HG03097 (cell line): ENCODE measurements at regions not wholly inside any gene's neighbourhood (a gene's known extent, or its start where the extent isn't known, plus 50 kb on each side); places are given as distances from the start of the nearest gene placed in this dataset.
"Not testable (repeated sequence)": the region's sequence is repeated elsewhere in the genome, so short reads cannot be mapped to it uniquely, and the experiment has no call there.

Experiments used
- ATAC-seq: cut with Tn5 transposase; IDR thresholded peaks from one replicate; pipeline ENCODE4 v1.9.1; 2021; ENCODE audit not compliant: unreplicated experiment, low FRiP score

DNA sequence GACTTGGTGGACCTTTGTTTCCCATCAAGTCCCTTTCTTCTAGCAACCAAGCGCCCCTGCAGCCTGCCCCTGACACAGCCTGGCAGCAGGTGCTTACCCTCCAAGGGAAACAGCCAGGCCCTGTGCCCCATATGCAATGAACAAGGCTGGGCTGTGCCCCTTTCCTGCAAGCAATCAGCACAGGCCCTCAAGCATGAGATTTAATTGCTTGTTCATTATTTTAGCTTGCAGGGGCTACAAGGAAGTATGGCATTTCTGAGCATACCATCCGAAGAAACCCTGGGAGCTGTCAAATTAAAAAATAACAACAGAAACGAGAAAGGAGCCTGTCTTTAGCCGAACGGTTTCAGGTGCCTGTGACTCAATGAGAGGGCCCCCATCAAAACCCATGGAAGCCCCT lies 522.9 kb upstream of the ARID1B start:
- no peak for ATAC-seq

DNA sequence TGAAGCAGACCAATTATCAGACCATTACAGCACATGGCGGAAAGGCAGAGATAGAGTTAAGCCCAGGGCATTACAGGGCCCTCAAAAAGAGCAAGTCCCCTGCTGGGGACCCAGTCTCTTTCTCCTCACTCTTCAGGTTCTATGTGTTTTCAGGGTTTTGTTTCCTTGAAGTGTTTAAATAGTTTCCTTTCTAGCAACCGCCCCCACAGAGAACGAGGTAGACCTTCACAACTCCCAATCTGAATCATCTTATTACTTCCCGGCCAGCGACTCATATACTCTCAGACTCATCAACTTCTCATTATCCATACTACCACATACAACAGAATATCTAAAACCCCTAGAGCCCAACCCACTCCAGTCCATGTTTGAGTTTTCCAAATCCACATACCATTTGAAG lies 526.6 kb upstream of the ARID1B start:
- no peak for ATAC-seq

DNA sequence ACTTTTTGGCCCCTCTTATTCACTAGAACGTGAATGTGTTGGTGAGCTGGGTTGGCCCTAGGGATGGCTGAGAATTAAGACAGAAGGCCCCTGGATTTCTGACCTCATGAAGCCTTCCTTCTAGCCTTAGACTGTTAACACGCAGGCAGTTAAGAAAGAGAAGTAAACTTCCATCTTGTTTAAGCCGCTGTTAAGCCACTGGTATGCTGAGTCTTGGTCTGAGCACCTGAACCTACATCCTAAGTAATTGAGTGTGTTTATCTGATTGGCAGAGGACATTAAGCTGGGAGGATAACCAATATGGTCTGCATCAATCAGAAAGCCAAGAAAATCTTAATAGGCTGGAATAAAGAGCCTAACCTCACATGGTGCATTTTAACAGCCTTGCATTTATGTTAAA lies 535.0 kb upstream of the ARID1B start:
- no peak for ATAC-seq

DNA sequence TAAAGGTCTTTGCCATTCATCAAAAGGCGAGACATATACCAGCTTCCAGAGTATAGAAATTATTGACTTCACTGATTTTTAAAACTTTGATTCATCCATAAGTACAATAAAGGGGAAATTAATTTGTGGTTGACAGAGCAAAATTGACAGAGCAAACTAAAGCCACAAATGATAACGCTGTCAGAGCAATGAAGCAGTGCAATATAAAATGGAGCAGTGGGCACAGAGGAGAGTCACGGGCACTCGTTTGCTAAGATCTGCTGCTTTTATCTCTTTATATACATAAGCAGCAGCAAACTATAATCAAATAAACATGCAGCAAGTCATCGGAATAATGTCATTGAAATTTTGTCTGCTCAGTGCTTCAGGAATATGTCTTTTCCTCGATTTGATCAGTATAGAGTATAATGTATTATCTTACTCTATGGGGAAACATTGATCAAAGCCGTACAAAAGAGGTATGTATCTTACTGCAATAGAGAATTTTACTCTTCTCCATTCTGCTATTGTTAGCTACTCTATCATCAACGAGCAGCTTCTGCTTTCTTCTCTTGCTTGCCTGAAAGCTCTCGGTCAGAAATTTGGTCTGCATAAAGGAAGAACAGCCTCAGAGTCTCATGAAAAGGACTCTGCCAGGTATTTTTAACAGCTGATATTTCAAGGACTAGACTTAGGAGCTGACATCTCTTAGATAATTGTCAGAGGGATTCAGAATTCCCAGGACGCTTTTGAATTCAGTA lies 546.0 kb upstream of the ARID1B start:
- no peak for ATAC-seq

DNA sequence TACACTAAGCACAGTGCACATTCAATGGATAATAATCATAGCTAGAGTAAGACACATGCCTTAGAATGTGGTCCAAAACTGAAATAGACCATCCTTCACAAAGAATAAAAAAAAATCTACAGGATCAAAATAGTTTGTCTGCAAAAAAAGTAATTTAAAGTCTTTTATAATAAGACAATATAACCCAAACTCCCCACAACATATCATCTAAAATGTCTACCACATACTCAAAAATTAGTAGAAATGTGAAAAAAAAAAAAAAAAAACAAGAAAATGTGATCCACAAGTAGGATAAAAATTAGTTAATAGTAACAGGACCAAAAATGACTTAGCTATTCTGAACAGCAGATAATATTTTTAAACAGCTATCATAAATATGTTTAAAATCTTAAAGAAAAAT lies 557.2 kb upstream of the ARID1B start:
- no peak for ATAC-seq

DNA sequence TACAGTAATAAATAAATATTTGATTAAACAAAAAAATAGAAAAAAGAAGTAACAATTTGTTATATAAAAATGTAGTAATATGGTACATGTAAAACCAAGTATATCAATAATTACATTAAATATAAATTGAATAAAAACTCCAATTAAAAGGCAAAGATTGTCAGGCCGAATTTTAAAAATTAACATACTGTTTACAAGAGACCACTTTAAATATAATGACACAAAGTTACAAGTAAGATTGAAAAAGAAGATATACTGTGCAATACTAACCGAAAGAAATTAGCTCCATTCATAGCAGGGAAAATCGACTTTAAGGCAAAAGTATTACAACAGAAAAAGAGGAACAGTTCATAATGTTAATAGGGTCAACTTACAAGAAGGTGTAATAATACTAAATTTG lies 571.5 kb upstream of the ARID1B start:
- no peak for ATAC-seq

DNA sequence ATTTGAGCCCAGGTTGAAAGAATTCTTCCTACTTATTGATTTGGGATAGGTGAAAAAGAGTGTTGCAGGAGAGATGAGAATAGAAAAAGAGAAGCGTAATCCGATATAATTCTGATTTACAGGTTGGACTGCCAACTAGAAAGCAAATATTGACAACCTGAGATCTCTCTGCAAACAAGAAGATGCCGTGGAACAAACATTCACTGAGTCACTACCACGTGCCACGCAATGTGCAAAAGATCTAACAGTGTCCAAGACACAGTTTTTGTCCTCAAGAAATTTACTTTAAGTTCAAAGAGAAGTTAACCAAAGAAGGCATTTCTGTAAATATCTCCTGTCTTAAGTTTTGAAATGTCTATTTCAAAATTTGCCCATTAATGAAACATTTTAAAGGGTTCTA lies 578.0 kb upstream of the ARID1B start:
- no peak for ATAC-seq

DNA sequence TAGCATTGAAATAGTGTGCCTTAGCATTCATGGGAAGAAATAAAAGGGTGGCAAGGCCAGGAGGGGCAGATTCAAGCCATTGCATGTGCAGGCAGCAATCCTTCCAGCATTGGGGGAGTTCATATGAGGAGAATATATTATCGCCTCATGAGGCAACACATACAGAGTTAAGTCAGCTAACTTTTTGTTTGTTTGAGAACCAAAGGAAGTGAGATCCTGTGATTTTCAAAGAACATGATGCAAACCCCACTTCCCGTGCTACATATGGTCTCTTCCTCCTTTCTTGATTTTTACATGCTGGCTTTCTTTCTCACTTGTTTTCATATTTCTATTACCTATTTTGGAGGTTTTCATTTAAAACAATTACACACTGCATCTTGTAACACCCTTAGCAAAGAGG lies 579.7 kb upstream of the ARID1B start:
- no peak for ATAC-seq

DNA sequence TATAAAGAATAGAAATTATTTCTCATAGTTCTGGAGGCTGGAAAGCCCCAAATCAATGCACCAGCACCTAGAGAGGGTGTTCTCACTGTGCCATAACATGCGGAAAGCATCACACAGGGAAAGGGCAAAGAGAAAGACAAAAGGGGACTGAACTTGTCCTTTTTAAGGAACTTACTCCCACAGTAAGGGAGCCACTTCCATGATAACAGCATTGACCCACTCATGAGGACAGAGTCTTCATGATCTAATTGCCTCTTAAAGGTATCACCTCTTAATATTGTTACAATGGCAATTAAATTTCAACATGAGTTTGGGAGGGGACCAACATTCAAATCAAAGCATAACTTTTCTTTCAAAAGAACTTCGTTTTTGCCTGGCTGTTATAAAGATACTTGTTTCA lies 582.2 kb upstream of the ARID1B start:
- no peak for ATAC-seq

DNA sequence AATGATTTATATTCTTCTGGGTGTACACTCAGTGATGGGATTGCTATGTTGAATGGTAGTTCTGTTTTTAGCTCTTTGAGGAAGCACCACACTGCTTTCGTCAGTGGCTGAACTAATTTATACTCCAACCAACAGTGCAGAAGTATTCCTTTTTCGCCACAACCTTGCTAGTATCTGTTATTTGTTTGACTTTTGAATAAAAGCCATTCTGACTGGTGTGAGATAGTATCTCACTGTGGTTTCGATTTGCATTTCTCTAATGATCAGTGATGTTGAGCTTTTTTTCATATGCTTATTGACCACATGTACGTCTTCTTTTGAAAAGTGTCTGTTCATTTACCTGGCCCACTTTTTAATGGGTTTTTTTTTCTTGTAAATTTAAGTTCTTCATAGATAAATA lies 583.8 kb upstream of the ARID1B start:
- ATAC-seq = no peak

DNA sequence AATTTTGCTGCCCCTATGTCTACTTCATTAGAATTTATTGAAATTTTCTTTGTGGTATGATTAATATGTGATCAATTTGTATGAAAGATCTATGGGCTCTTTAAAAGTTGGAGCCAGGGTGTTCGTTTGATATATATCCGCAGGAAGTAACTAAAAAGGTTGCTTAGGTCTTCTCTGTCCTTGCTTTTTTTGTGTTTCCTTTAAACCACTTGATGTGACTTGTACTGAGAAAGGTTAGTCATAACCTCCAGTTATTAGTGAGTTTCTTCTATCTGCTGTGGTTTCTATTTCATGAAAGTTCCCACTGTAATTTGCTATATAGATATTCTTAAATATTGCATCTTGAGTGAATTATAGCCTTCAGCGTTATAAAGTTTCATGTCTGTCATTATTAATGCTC lies 585.3 kb upstream of the ARID1B start:
- ATAC-seq = no peak

DNA sequence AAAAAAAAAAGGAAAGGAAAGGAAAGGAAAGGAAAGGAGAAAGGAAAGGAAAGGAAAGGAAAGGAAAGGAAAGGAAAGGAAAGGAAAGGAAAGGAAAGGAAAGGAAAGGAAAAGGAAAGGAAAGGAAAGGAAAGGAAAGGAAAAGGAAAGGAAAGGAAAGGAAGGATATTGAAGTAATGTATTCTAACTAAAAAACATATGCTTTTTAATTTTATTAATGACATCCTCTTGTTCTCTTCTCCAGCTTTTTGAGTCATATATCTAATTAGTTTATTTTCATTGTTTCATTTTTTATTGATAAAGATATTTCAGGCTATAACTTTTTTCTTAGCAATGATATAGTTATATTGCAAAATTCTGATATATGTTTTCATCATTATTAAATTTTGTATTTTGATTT lies 585.8 kb upstream of the ARID1B start:
- not testable (repeated sequence) for ATAC-seq

DNA sequence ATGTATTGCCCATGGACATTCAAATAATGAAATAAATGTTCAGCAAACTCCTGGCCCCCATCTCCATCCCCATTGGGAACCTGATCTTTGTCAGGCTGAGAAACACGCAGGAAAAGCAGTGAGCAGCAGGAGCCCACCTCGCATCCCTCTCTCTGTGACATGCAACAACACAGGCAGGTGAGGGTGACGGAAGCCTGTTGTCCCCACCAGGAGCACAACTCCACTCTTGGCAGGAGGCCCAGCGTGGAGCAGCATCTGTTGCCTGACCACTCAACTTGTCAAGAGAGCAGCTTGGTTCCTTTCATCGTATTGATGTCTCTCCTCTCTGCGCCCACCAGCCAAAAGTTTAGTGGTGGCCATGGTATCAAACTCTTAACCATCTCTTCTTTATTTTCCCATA lies 586.9 kb upstream of the ARID1B start:
- no peak for ATAC-seq

DNA sequence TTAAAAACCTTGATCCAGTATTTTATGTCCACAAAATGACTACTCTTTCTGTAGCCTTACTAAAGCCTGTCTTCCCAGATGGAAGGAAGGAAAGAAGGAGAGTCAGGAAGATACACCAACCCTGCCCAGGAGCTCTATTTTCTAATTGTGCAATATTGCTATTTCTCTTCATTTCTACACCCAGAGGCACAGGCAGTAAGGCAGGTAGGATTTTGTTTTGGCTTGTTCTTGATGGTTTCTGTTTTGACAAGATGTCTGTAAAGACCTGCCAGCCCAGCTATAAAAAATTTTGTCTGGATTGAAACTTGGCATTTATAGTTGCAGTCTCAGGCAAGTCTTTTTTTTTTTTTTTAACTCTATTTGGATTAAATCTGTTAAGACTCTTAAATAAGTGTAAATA lies 587.5 kb upstream of the ARID1B start:
- no peak for ATAC-seq

DNA sequence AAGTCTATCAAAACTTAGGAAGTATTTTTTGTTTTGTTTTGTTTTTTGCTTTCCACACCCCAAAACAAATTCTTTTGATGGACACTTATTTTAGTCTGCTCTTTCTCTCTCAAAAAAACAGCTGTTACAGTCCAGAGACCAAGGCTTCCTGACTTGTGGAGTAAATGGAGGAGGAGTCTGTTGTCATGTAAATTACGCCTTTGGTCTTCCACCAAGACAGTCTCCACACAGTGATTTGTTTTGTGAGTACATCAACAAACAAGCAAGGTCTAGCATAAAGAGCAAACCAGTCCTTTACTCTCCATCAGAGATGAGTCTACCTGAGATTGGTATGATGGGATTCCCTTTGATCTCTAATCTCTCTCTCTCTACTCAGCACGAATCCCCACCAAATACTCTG lies 588.0 kb upstream of the ARID1B start:
- no peak for ATAC-seq

DNA sequence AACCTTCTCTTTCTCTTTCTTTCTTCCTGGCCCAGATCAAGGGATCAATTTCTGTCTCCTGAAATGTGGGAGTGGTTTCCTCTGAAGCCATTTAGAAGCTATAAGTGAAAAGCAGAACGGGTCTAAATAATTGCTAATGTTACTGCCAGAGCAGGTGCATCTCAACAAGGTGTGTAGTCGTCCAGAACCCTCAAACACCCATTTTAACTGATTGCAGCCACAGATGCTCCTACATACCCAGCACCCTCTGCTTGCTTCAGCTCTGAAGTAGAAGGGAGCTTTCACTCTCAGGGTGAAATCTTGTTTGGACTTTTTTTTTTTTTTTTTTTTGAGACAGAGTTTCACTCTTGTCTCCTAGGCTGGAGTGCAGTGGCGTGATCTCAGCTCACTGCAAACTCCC lies 592.1 kb upstream of the ARID1B start:
- no peak for ATAC-seq

DNA sequence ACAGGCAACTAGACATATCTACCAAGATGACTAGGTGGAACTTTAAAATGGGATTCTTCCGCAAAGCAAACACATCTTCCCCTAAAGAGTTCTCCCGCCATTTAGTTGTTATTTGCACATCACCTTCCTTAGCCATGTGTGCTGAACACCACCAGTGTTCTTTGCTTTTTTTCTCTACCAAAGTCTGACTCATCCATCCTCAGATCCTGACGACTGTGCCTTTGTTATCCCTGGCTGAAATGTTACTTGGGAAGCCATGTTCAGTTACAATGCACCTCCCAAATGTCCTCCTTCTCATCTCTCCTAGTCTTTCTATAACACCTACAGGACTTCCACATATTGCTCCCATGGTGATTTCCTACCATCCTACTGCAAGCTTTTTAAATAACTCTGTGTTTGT lies 593.5 kb upstream of the ARID1B start:
- no peak for ATAC-seq

DNA sequence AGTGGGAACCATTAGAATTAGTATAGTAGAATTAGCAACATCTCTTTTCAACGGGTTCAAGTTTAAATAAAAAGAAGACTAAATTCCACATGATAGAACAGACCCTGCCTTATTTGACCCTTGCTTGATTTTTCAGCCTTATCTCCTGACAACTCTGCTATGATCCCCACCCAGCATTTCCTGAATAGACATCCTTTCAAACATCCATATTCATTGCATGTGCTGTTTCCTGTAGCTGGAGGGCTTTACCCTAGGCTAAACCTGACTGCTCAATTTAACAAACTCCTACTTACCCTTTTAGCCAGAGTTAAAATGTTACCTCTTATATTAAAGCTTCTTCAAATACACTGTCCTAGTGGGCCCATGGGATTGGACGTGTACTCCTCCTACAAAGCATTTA lies 594.8 kb upstream of the ARID1B start:
- ATAC-seq = no peak

DNA sequence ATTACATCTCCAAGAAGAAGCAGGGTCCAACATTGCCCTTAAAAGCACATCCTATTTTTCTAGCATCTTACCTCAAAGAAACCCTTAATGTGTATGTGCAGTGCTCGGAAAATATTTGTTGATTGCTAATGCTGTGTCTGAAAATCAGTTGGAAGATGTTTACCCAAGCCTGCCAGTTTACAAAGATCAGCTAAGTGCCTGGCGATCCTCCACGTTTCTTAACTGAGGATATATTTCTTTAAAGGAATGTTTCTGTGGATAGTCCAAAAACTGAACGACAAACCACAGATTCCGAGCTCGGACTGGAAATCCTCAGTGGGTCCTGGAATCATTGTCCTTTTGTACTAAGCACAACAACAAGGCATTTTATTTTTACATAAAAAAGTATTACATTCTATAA lies 595.7 kb upstream of the ARID1B start:
- ATAC-seq = no peak

DNA sequence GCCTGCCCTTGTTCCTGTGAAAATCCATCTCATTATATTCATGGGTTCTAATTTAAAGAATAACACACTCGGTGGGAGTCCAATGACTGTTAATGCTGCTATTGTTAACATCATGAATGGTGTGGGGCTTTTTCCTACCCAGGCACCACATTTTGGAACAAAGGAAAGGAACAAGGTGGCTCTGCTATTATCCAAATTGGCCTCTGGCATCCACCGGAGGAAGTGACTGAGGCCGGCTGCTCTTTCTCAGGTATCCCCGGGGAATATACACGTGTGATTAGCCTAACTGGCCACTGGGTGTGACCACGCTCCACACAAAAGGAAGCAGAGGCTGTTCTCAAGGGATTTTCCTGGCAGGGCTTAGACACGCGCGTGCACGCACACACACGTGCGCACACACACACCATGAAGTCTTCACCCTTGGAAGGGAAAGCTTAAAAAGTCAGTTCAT lies 601.2 kb upstream of the ARID1B start:
- no peak for ATAC-seq

DNA sequence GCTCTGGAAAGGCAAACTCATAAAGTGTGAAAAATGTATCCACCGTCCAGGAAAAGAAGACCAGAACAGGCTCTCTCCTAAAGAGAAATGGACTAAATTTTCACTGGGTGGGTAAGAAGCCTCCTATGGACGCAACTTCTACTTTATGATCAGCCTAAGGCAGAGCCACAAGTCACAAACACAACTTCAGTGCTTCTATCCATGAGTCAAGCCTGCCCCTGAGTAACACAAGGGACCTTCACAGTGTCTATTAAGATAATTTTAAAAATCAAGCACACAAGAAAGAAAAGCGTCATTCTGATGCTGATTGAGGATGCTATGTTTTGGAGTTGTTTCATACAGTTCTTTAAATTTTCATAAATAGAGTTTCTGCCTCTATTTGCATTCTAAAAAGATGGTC lies 601.7 kb upstream of the ARID1B start:
- no peak for ATAC-seq

DNA sequence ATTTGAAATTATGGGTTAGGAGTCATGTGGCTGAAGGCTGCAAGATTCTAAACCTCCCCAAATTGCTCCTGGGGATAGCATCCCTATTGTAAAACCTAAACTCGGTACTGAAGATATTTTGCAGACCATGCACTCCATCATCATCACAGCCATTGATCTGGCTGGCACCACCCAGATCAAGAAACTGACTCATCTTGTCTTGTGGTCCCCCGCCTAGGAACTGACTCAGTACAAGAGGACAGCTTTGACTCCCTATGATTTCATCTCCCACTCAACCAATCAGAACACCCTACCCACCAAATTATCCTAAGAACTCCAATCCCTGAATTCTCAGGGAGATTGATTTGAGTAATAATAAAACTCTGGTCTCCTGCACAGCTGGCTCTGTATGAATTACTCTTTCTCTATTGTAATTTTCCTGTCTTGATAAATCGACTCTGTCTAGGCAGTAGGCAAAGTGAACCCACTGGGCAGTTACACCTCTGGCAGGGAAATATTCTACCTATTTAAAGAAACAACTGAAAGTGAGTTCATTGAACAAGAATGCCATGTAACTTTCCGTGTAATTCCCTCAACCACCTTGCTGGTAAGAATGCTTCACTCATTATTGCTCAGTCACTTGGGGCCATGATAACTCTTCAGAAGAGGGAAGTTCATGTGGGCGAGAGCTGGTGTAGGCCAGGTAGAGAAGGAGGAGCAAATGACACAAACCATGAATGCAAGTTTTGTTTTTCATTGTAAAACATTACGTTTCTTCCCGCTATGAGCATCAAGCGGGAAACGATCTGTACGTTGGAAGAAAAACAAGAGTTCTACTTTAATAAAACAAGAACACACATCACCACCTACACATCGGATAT lies 602.9 kb upstream of the ARID1B start:
- ATAC-seq = no peak
